ENCODE measurements at regions not wholly inside any gene's neighbourhood (a gene's known extent, or its start where the extent isn't known, plus 50 kb on each side); places are given as distances from the start of the nearest gene placed in this dataset.

GRCh38 chr3:174613173-174613572, 246.0 kb upstream of the NAALADL2 start:
- TF ChIP-seq EZH2phosphoT487 (IDR thresholded peaks at IDR 0.05) = no peak
- TF ChIP-seq CTCF (IDR thresholded peaks at IDR 0.05) = no peak
